Activated naive CD8-positive, alpha-beta T cell (primary cell): ENCODE measurements at regions not wholly inside any gene's neighbourhood (a gene's known extent, or its start where the extent isn't known, plus 50 kb on each side); places are given as distances from the start of the nearest gene placed in this dataset.

Experiments
- H3K27ac Mint-ChIP-seq: one replicate; pipeline ENCODE4 v1.8.0; 2021; ENCODE audit warnings: mixed read lengths
- H3K27me3 Mint-ChIP-seq: one replicate; pipeline ENCODE4 v1.8.0; 2021; ENCODE audit warnings: mixed read lengths
- H3K36me3 Mint-ChIP-seq: one replicate; pipeline ENCODE4 v1.8.0; 2021; ENCODE audit warnings: mixed read lengths
- H3K4me1 Mint-ChIP-seq: one replicate; pipeline ENCODE4 v1.8.0; 2021; ENCODE audit warnings: low read depth, mixed read lengths
- H3K4me3 Mint-ChIP-seq: one replicate; pipeline ENCODE4 v1.8.0; 2021; ENCODE audit warnings: mild to moderate bottlenecking, mixed read lengths
- H3K9me3 Mint-ChIP-seq: one replicate; pipeline ENCODE4 v1.8.0; 2021; ENCODE audit warnings: low read depth, mixed read lengths

- no peaks in the 10 kb centered on the region for H3K4me1 Mint-ChIP-seq
- H3K27ac Mint-ChIP-seq = no peak overlapping the region
- no peak overlapping the region for H3K4me3 Mint-ChIP-seq
- H3K27me3 Mint-ChIP-seq = peaks cover 5% of the 10 kb centered on the region
- H3K9me3 Mint-ChIP-seq = no peaks in the 10 kb centered on the region
- peaks cover 5% of the 10 kb centered on the region for H3K36me3 Mint-ChIP-seq
Measured at GRCh38 chr6:1496836-1497760, 107.7 kb downstream of the FOXF2 start.

- H3K4me3 Mint-ChIP-seq = no peak overlapping the region
- no peak overlapping the region for H3K27ac Mint-ChIP-seq
- no peaks in the 10 kb centered on the region for H3K9me3 Mint-ChIP-seq
- peaks cover 5% of the 10 kb centered on the region for H3K36me3 Mint-ChIP-seq
- H3K27me3 Mint-ChIP-seq = peaks cover 6% of the 10 kb centered on the region
- H3K4me1 Mint-ChIP-seq = no peaks in the 10 kb centered on the region
Measured at GRCh38 chr6:1497761-1498105, 108.4 kb downstream of the FOXF2 start.

GRCh38 chr6:1498491-1499113 lies 109.2 kb downstream of the FOXF2 start:
- Mint-ChIP-seq H3K27me3 (peaks cover 6% of the 10 kb centered on the region), H3K4me3 (no peak overlapping the region), H3K27ac (no peak overlapping the region), H3K4me1 (no peaks in the 10 kb centered on the region), H3K36me3 (peaks cover 5% of the 10 kb centered on the region), H3K9me3 (no peaks in the 10 kb centered on the region)

- Mint-ChIP-seq H3K27ac (no peak overlapping the region), H3K4me3 (no peak overlapping the region), H3K4me1 (no peaks in the 10 kb centered on the region), H3K9me3 (no peaks in the 10 kb centered on the region), H3K27me3 (peaks cover 6% of the 10 kb centered on the region), H3K36me3 (peaks cover 5% of the 10 kb centered on the region)
Measured at GRCh38 chr6:1499777-1500176, 109.9 kb upstream of the FOXC1 start.

- peaks cover 8% of the 10 kb centered on the region for H3K27me3 Mint-ChIP-seq
- H3K4me3 Mint-ChIP-seq = no peak overlapping the region
- no peaks in the 10 kb centered on the region for H3K4me1 Mint-ChIP-seq
- peaks cover 5% of the 10 kb centered on the region for H3K36me3 Mint-ChIP-seq
- no peak overlapping the region for H3K27ac Mint-ChIP-seq
- no peaks in the 10 kb centered on the region for H3K9me3 Mint-ChIP-seq
Measured at GRCh38 chr6:1500913-1501312, 108.8 kb upstream of the FOXC1 start.

- no peaks in the 10 kb centered on the region for H3K4me1 Mint-ChIP-seq
- H3K9me3 Mint-ChIP-seq = no peaks in the 10 kb centered on the region
- H3K4me3 Mint-ChIP-seq = no peak overlapping the region
- H3K27ac Mint-ChIP-seq = no peak overlapping the region
- H3K36me3 Mint-ChIP-seq = peaks cover 2% of the 10 kb centered on the region
- peaks cover 11% of the 10 kb centered on the region for H3K27me3 Mint-ChIP-seq
Measured at GRCh38 chr6:1502041-1502440, 107.7 kb upstream of the FOXC1 start.

GRCh38 chr6:1503811-1504210 lies 105.9 kb upstream of the FOXC1 start:
- H3K4me3 Mint-ChIP-seq = no peak overlapping the region
- no peak overlapping the region for H3K27ac Mint-ChIP-seq
- no peaks in the 10 kb centered on the region for H3K4me1 Mint-ChIP-seq
- H3K36me3 Mint-ChIP-seq = peaks cover 2% of the 10 kb centered on the region
- no peaks in the 10 kb centered on the region for H3K9me3 Mint-ChIP-seq
- peaks cover 11% of the 10 kb centered on the region for H3K27me3 Mint-ChIP-seq

GRCh38 chr6:1504465-1504864 lies 105.2 kb upstream of the FOXC1 start:
- Mint-ChIP-seq H3K27ac (no peak overlapping the region), H3K4me3 (no peak overlapping the region), H3K36me3 (peaks cover 2% of the 10 kb centered on the region), H3K27me3 (peaks cover 11% of the 10 kb centered on the region), H3K4me1 (no peaks in the 10 kb centered on the region), H3K9me3 (peaks cover 5% of the 10 kb centered on the region)

- Mint-ChIP-seq H3K9me3 (peaks cover 7% of the 10 kb centered on the region), H3K4me3 (no peak overlapping the region), H3K27ac (no peak overlapping the region), H3K36me3 (no peaks in the 10 kb centered on the region), H3K4me1 (no peaks in the 10 kb centered on the region), H3K27me3 (peaks cover 5% of the 10 kb centered on the region)
Measured at GRCh38 chr6:1507251-1507650, 102.5 kb upstream of the FOXC1 start.

GRCh38 chr6:1509241-1509640 lies 100.5 kb upstream of the FOXC1 start:
- Mint-ChIP-seq H3K27ac (no peak overlapping the region), H3K4me1 (no peaks in the 10 kb centered on the region), H3K36me3 (no peaks in the 10 kb centered on the region), H3K27me3 (peaks cover 5% of the 10 kb centered on the region), H3K4me3 (no peak overlapping the region), H3K9me3 (peaks cover 7% of the 10 kb centered on the region)

- H3K4me3 Mint-ChIP-seq = no peak overlapping the region
- peaks cover 7% of the 10 kb centered on the region for H3K9me3 Mint-ChIP-seq
- peaks cover 3% of the 10 kb centered on the region for H3K27me3 Mint-ChIP-seq
- H3K36me3 Mint-ChIP-seq = no peaks in the 10 kb centered on the region
- H3K27ac Mint-ChIP-seq = no peak overlapping the region
- no peaks in the 10 kb centered on the region for H3K4me1 Mint-ChIP-seq
Measured at GRCh38 chr6:1510239-1510638, 99.5 kb upstream of the FOXC1 start.

- peaks cover 7% of the 10 kb centered on the region for H3K9me3 Mint-ChIP-seq
- no peaks in the 10 kb centered on the region for H3K36me3 Mint-ChIP-seq
- no peak overlapping the region for H3K27ac Mint-ChIP-seq
- H3K4me3 Mint-ChIP-seq = no peak overlapping the region
- H3K4me1 Mint-ChIP-seq = peaks cover 2% of the 10 kb centered on the region
- no peaks in the 10 kb centered on the region for H3K27me3 Mint-ChIP-seq
Measured at GRCh38 chr6:1513215-1513780, 96.4 kb upstream of the FOXC1 start.

GRCh38 chr6:1514078-1514477 lies 95.6 kb upstream of the FOXC1 start:
- no peak overlapping the region for H3K4me3 Mint-ChIP-seq
- peaks cover 5% of the 10 kb centered on the region for H3K9me3 Mint-ChIP-seq
- H3K4me1 Mint-ChIP-seq = peaks cover 2% of the 10 kb centered on the region
- H3K27ac Mint-ChIP-seq = no peak overlapping the region
- H3K36me3 Mint-ChIP-seq = no peaks in the 10 kb centered on the region
- H3K27me3 Mint-ChIP-seq = no peaks in the 10 kb centered on the region

- Mint-ChIP-seq H3K27me3 (no peaks in the 10 kb centered on the region), H3K27ac (no peak overlapping the region), H3K9me3 (no peaks in the 10 kb centered on the region), H3K4me1 (peaks cover 2% of the 10 kb centered on the region), H3K4me3 (no peak overlapping the region), H3K36me3 (peaks cover 2% of the 10 kb centered on the region)
Measured at GRCh38 chr6:1515280-1515679, 94.4 kb upstream of the FOXC1 start.

GRCh38 chr6:1515781-1516180 lies 93.9 kb upstream of the FOXC1 start:
- H3K36me3 Mint-ChIP-seq = peaks cover 5% of the 10 kb centered on the region
- H3K27me3 Mint-ChIP-seq = no peaks in the 10 kb centered on the region
- H3K9me3 Mint-ChIP-seq = no peaks in the 10 kb centered on the region
- H3K4me1 Mint-ChIP-seq = peaks cover 2% of the 10 kb centered on the region
- no peak overlapping the region for H3K4me3 Mint-ChIP-seq
- no peak overlapping the region for H3K27ac Mint-ChIP-seq
